SK-N-SH treated with all-trans-retinoic acid at 6 μM for 48 hours (cell line): ENCODE measurements at regions not wholly inside any gene's neighbourhood (a gene's known extent, or its start where the extent isn't known, plus 50 kb on each side); places are given as distances from the start of the nearest gene placed in this dataset.

Experiments used
- ARNTL ChIP-seq: fragments of 450-650 bp; formaldehyde crosslinking; IDR thresholded peaks from 2 replicates; pipeline ENCODE4 v1.5.0; 2020; ENCODE audit warnings: low read depth, mild to moderate bottlenecking, moderate library complexity, borderline replicate concordance
- CSDC2 ChIP-seq: fragments of 250-450 bp; sonication (Bioruptor Pico); IDR thresholded peaks from 2 replicates; pipeline ENCODE4 v1.5.0; 2020; ENCODE audit warnings: mild to moderate bottlenecking, moderate library complexity
- ISL1 ChIP-seq: fragments of 250-450 bp; sonication (Bioruptor Pico); IDR thresholded peaks from 2 replicates; pipeline ENCODE4 v2.1.2; 2022; ENCODE audit warnings: mild to moderate bottlenecking, moderate library complexity
- OSR1 ChIP-seq: fragments of 250-450 bp; sonication (Bioruptor Pico); IDR thresholded peaks from 2 replicates; pipeline ENCODE4 v1.8.0; 2022; ENCODE audit warnings: moderate library complexity, mild to moderate bottlenecking, inconsistent platforms
- ZC3H10 ChIP-seq: fragments of 250-450 bp; sonication (Bioruptor Pico); IDR thresholded peaks from 2 replicates; pipeline ENCODE4 v1.5.1; 2021; ENCODE audit warnings: mild to moderate bottlenecking, moderate library complexity
- ZFP3 ChIP-seq: fragments of 250-450 bp; sonication (Bioruptor Pico); IDR thresholded peaks from 2 replicates; pipeline ENCODE4 v1.5.0; 2020; ENCODE audit warnings: mild to moderate bottlenecking, moderate library complexity
- ZFP30 ChIP-seq: fragments of 450-650 bp; formaldehyde crosslinking; IDR thresholded peaks from 2 replicates; pipeline ENCODE4 v1.5.0; 2022; ENCODE audit warnings: mild to moderate bottlenecking, moderate library complexity
- ZNF565 ChIP-seq: fragments of 450-650 bp; formaldehyde crosslinking; conservative IDR thresholded peaks from 2 replicates; pipeline ENCODE4 v1.5.0; 2020; ENCODE audit warnings: low read depth, mild to moderate bottlenecking, moderate library complexity
- ZNF70 ChIP-seq: fragments of 450-650 bp; formaldehyde crosslinking; IDR thresholded peaks from 2 replicates; pipeline ENCODE4 v1.5.0; 2020; ENCODE audit warnings: mild to moderate bottlenecking, moderate library complexity
- ZNF8 ChIP-seq: fragments of 450-650 bp; formaldehyde crosslinking; IDR thresholded peaks from 2 replicates; pipeline ENCODE4 v1.5.0; 2020; ENCODE audit warnings: mild to moderate bottlenecking, moderate library complexity
- TF ChIP-seq, protein P1 (sequence below): fragments of 250-450 bp; sonication (Bioruptor Pico); IDR thresholded peaks from 2 replicates; pipeline ENCODE4 v1.5.1; 2021; ENCODE audit warnings: mild to moderate bottlenecking, moderate library complexity
- TF ChIP-seq, protein P2 (sequence below): fragments of 250-450 bp; sonication (Bioruptor Pico); IDR thresholded peaks from 2 replicates; pipeline ENCODE4 v1.8.0; 2020; ENCODE audit warnings: mild to moderate bottlenecking, moderate library complexity, borderline replicate concordance
- TF ChIP-seq, protein P3 (sequence below): fragments of 250-450 bp; sonication (Bioruptor Pico); IDR thresholded peaks from 2 replicates; pipeline ENCODE4 v1.8.0; 2021; ENCODE audit warnings: low read depth, mild to moderate bottlenecking, moderate library complexity, borderline replicate concordance
- TF ChIP-seq, protein P4 (sequence below): fragments of 250-450 bp; sonication (Bioruptor Pico); IDR thresholded peaks from 2 replicates; pipeline ENCODE4 v1.5.0; 2020; ENCODE audit warnings: mild to moderate bottlenecking, moderate library complexity

DNA sequence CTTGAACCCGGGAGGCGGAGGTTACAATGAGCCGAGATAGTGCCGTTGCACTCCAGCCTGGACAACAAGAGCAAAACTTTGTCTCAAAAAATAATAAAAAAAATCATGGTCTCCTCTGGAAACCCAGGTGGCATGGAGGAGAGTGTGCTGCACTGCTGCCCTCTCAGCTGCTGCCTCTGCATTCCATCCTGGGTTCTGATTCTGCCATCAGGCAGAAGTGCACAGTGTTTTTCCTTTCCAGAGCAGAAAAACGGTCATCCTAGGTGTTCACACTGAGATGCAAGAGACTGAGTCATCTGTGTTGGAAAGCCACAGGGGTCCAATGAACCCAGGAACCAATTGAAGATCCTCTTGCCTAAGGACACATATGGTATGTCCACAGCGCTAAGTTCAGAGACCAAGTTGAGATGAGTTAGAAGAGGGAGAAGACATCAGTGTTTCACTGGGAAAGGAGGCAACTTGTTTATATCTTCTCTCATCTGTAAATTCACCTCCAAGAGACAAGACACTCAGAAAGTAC lies 88.8 kb upstream of the DMRT1 start:
- TF ChIP-seq ARNTL: no peak
- TF ChIP-seq ZFP3: no peak
- TF ChIP-seq ZNF70 (CRISPR knock-in tag): no peak
- TF ChIP-seq ZFP30 (CRISPR knock-in tag): no peak
- TF ChIP-seq ZC3H10: no peak
- TF ChIP-seq ZNF8: no peak
- TF ChIP-seq, protein P1, sequence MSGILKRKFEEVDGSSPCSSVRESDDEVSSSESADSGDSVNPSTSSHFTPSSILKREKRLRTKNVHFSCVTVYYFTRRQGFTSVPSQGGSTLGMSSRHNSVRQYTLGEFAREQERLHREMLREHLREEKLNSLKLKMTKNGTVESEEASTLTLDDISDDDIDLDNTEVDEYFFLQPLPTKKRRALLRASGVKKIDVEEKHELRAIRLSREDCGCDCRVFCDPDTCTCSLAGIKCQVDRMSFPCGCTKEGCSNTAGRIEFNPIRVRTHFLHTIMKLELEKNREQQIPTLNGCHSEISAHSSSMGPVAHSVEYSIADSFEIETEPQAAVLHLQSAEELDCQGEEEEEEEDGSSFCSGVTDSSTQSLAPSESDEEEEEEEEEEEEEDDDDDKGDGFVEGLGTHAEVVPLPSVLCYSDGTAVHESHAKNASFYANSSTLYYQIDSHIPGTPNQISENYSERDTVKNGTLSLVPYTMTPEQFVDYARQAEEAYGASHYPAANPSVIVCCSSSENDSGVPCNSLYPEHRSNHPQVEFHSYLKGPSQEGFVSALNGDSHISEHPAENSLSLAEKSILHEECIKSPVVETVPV (CRISPR knock-in tag): no peak
- TF ChIP-seq, protein P2, sequence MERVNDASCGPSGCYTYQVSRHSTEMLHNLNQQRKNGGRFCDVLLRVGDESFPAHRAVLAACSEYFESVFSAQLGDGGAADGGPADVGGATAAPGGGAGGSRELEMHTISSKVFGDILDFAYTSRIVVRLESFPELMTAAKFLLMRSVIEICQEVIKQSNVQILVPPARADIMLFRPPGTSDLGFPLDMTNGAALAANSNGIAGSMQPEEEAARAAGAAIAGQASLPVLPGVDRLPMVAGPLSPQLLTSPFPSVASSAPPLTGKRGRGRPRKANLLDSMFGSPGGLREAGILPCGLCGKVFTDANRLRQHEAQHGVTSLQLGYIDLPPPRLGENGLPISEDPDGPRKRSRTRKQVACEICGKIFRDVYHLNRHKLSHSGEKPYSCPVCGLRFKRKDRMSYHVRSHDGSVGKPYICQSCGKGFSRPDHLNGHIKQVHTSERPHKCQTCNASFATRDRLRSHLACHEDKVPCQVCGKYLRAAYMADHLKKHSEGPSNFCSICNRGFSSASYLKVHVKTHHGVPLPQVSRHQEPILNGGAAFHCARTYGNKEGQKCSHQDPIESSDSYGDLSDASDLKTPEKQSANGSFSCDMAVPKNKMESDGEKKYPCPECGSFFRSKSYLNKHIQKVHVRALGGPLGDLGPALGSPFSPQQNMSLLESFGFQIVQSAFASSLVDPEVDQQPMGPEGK: no peak
- TF ChIP-seq OSR1 (CRISPR knock-in tag): no peak
- TF ChIP-seq ISL1: no peak
- TF ChIP-seq, protein P3, sequence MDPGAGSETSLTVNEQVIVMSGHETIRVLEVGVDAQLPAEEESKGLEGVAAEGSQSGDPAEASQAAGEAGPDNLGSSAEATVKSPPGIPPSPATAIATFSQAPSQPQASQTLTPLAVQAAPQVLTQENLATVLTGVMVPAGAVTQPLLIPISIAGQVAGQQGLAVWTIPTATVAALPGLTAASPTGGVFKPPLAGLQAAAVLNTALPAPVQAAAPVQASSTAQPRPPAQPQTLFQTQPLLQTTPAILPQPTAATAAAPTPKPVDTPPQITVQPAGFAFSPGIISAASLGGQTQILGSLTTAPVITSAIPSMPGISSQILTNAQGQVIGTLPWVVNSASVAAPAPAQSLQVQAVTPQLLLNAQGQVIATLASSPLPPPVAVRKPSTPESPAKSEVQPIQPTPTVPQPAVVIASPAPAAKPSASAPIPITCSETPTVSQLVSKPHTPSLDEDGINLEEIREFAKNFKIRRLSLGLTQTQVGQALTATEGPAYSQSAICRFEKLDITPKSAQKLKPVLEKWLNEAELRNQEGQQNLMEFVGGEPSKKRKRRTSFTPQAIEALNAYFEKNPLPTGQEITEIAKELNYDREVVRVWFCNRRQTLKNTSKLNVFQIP (CRISPR knock-in tag): no peak
- TF ChIP-seq, protein P4, sequence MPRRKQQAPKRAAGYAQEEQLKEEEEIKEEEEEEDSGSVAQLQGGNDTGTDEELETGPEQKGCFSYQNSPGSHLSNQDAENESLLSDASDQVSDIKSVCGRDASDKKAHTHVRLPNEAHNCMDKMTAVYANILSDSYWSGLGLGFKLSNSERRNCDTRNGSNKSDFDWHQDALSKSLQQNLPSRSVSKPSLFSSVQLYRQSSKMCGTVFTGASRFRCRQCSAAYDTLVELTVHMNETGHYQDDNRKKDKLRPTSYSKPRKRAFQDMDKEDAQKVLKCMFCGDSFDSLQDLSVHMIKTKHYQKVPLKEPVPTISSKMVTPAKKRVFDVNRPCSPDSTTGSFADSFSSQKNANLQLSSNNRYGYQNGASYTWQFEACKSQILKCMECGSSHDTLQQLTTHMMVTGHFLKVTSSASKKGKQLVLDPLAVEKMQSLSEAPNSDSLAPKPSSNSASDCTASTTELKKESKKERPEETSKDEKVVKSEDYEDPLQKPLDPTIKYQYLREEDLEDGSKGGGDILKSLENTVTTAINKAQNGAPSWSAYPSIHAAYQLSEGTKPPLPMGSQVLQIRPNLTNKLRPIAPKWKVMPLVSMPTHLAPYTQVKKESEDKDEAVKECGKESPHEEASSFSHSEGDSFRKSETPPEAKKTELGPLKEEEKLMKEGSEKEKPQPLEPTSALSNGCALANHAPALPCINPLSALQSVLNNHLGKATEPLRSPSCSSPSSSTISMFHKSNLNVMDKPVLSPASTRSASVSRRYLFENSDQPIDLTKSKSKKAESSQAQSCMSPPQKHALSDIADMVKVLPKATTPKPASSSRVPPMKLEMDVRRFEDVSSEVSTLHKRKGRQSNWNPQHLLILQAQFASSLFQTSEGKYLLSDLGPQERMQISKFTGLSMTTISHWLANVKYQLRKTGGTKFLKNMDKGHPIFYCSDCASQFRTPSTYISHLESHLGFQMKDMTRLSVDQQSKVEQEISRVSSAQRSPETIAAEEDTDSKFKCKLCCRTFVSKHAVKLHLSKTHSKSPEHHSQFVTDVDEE (CRISPR knock-in tag): no peak
- no peak for TF ChIP-seq ZNF565 (CRISPR knock-in tag)
- TF ChIP-seq CSDC2 (CRISPR knock-in tag): no peak
